ENCODE measurements at regions not wholly inside any gene's neighbourhood (a gene's known extent, or its start where the extent isn't known, plus 50 kb on each side); places are given as distances from the start of the nearest gene placed in this dataset.
A peak's percentile ranks its signal among the peaks of the same experiment; 100 is the strongest.

GRCh38 chr20:12316794-12317193 is 399.1 kb downstream of the BTBD3 start:
- no peaks in the 10 kb centered on the region for H3K27me3 ChIP-seq
- no peaks in the 10 kb centered on the region for H3K9me3 ChIP-seq
- no peaks in the 10 kb centered on the region for H3K36me3 ChIP-seq
- no peak overlapping the region for H3K4me3 ChIP-seq
- no peak for DNase-seq

GRCh38 chr20:12317433-12317832 is 399.7 kb downstream of the BTBD3 start:
- no peaks in the 10 kb centered on the region for H3K36me3 ChIP-seq
- H3K27me3 ChIP-seq = no peaks in the 10 kb centered on the region
- no peak for DNase-seq
- H3K4me3 ChIP-seq = no peak overlapping the region
- H3K9me3 ChIP-seq = no peaks in the 10 kb centered on the region

- Histone ChIP-seq H3K9me3 (no peaks in the 10 kb centered on the region), H3K36me3 (no peaks in the 10 kb centered on the region)
Measured at GRCh38 chr20:12318043-12318442, 400.4 kb downstream of the BTBD3 start.

GRCh38 chr20:12321736-12322135 is 404.0 kb downstream of the BTBD3 start:
- H3K27me3 ChIP-seq = no peaks in the 10 kb centered on the region
- H3K4me3 ChIP-seq = no peak overlapping the region
- no peaks in the 10 kb centered on the region for H3K36me3 ChIP-seq
- H3K9me3 ChIP-seq = no peaks in the 10 kb centered on the region
- no peak for DNase-seq

More at GRCh38 chr20:12318043-12318442, 400.4 kb downstream of the BTBD3 start:
- no peak overlapping the region for H3K4me3 ChIP-seq
- no peaks in the 10 kb centered on the region for H3K27me3 ChIP-seq
- DNase-seq = no peak

GRCh38 chr20:12327205-12327604 is 409.5 kb downstream of the BTBD3 start:
- Histone ChIP-seq H3K36me3 (no peaks in the 10 kb centered on the region), H3K27me3 (no peaks in the 10 kb centered on the region), H3K9me3 (no peaks in the 10 kb centered on the region), H3K4me3 (no peak overlapping the region)
- DNase-seq = no peak

GRCh38 chr20:12331236-12331635 is 413.5 kb downstream of the BTBD3 start:
- H3K4me3 ChIP-seq = no peak overlapping the region
- DNase-seq = no peak
- H3K36me3 ChIP-seq = no peaks in the 10 kb centered on the region
- H3K27me3 ChIP-seq = no peaks in the 10 kb centered on the region
- no peaks in the 10 kb centered on the region for H3K9me3 ChIP-seq

- no peak for DNase-seq
- Histone ChIP-seq H3K36me3 (no peaks in the 10 kb centered on the region), H3K9me3 (no peaks in the 10 kb centered on the region), H3K27me3 (no peaks in the 10 kb centered on the region), H3K4me3 (no peak overlapping the region)
Measured at GRCh38 chr20:12337601-12338000, 419.9 kb downstream of the BTBD3 start.

GRCh38 chr20:12345978-12346377 is 428.3 kb downstream of the BTBD3 start:
- Histone ChIP-seq H3K9me3 (no peaks in the 10 kb centered on the region), H3K4me3 (no peak overlapping the region), H3K36me3 (no peaks in the 10 kb centered on the region), H3K27me3 (no peaks in the 10 kb centered on the region)
- DNase-seq = no peak

GRCh38 chr20:12353842-12354241 is 436.1 kb downstream of the BTBD3 start:
- H3K36me3 ChIP-seq = no peaks in the 10 kb centered on the region
- no peaks in the 10 kb centered on the region for H3K27me3 ChIP-seq
- no peak for DNase-seq
- H3K9me3 ChIP-seq = no peaks in the 10 kb centered on the region
- no peak overlapping the region for H3K4me3 ChIP-seq

- Histone ChIP-seq H3K36me3 (no peaks in the 10 kb centered on the region), H3K9me3 (no peaks in the 10 kb centered on the region), H3K4me3 (no peak overlapping the region), H3K27me3 (no peaks in the 10 kb centered on the region)
- no peak for DNase-seq
Measured at GRCh38 chr20:12354725-12355124, 437.0 kb downstream of the BTBD3 start.

GRCh38 chr20:12355185-12355584 is 437.5 kb downstream of the BTBD3 start:
- H3K4me3 ChIP-seq = no peak overlapping the region
- no peaks in the 10 kb centered on the region for H3K9me3 ChIP-seq
- H3K27me3 ChIP-seq = no peaks in the 10 kb centered on the region
- H3K36me3 ChIP-seq = no peaks in the 10 kb centered on the region
- DNase-seq = no peak

GRCh38 chr20:12358006-12358654 is 440.4 kb downstream of the BTBD3 start:
- Histone ChIP-seq H3K4me3 (no peak overlapping the region), H3K27me3 (no peaks in the 10 kb centered on the region), H3K36me3 (no peaks in the 10 kb centered on the region), H3K9me3 (no peaks in the 10 kb centered on the region)
- no peak for DNase-seq

GRCh38 chr20:12358655-12359009 is 440.9 kb downstream of the BTBD3 start:
- DNase-seq = no peak
- Histone ChIP-seq H3K4me3 (no peak overlapping the region), H3K9me3 (no peaks in the 10 kb centered on the region), H3K27me3 (no peaks in the 10 kb centered on the region), H3K36me3 (no peaks in the 10 kb centered on the region)

GRCh38 chr20:12371990-12372389 is 454.3 kb downstream of the BTBD3 start:
- Histone ChIP-seq H3K9me3 (no peaks in the 10 kb centered on the region; the same call in 1 of the 2 replicates), H3K36me3 (no peaks in the 10 kb centered on the region), H3K27me3 (no peaks in the 10 kb centered on the region), H3K4me3 (no peak overlapping the region)
- no peak for DNase-seq

GRCh38 chr20:12372557-12372956 is 454.9 kb downstream of the BTBD3 start:
- Histone ChIP-seq H3K27me3 (no peaks in the 10 kb centered on the region), H3K9me3 (no peaks in the 10 kb centered on the region; the same call in 1 of the 2 replicates), H3K36me3 (no peaks in the 10 kb centered on the region), H3K4me3 (no peak overlapping the region)
- DNase-seq = no peak

GRCh38 chr20:12375967-12376366 is 458.3 kb downstream of the BTBD3 start:
- no peaks in the 10 kb centered on the region for H3K36me3 ChIP-seq
- no peak for DNase-seq
- H3K27me3 ChIP-seq = no peaks in the 10 kb centered on the region
- no peak overlapping the region for H3K4me3 ChIP-seq
- no peaks in the 10 kb centered on the region for H3K9me3 ChIP-seq

- Histone ChIP-seq H3K9me3 (no peaks in the 10 kb centered on the region), H3K36me3 (no peaks in the 10 kb centered on the region), H3K4me3 (no peak overlapping the region), H3K27me3 (no peaks in the 10 kb centered on the region)
- DNase-seq = peak; percentile 71
Measured at GRCh38 chr20:12383821-12384220, 466.1 kb downstream of the BTBD3 start.

GRCh38 chr20:12386821-12387220 is 469.1 kb downstream of the BTBD3 start:
- Histone ChIP-seq H3K36me3 (no peaks in the 10 kb centered on the region), H3K27me3 (no peaks in the 10 kb centered on the region), H3K9me3 (no peaks in the 10 kb centered on the region), H3K4me3 (no peak overlapping the region)
- no peak for DNase-seq

- peak; percentile 12 for DNase-seq
- Histone ChIP-seq H3K36me3 (no peaks in the 10 kb centered on the region), H3K4me3 (no peak overlapping the region), H3K9me3 (no peaks in the 10 kb centered on the region), H3K27me3 (no peaks in the 10 kb centered on the region)
Measured at GRCh38 chr20:12391099-12391498, 473.4 kb downstream of the BTBD3 start.

Data from MG63 (cell line).